ENCODE measurements at regions not wholly inside any gene's neighbourhood (a gene's known extent, or its start where the extent isn't known, plus 50 kb on each side); places are given as distances from the start of the nearest gene placed in this dataset.

- TF ChIP-seq STAT3 (IDR thresholded peaks at IDR 0.05; ENCODE audit: low read depth, low read length) (peak; percentile 73; the same call in 1 of the 2 replicates), SRF (IDR thresholded peaks at IDR 0.05; ENCODE audit: low read depth in 2 of 2, low read length in 2 of 2) (no peak), RFX5 (IDR thresholded peaks at IDR 0.05; ENCODE audit: low read depth, low read length) (no peak), ZNF207 (IDR thresholded peaks at IDR 0.05; ENCODE audit: borderline replicate concordance) (no peak), FOXM1 (IDR thresholded peaks at IDR 0.05; ENCODE audit: low read depth, low read length) (peak; percentile 99), POLR2AphosphoS2 (IDR thresholded peaks at IDR 0.05; ENCODE audit: low read depth, low read length) (no peak), CREM (IDR thresholded peaks at IDR 0.05; ENCODE audit: low read depth) (peak; percentile 83), PKNOX1 (IDR thresholded peaks at IDR 0.05) (peak; percentile 81), BRCA1 (IDR thresholded peaks at IDR 0.05; ENCODE audit: low read depth, low read length) (no peak), MAX (IDR thresholded peaks at IDR 0.05; ENCODE audit: low read depth, low read length) (no peak), CUX1 (IDR thresholded peaks at IDR 0.05; ENCODE audit: insufficient replicate concordance, low read depth, low read length) (peak; percentile 87), POLR2AphosphoS5 (IDR thresholded peaks at IDR 0.05; ENCODE audit: low read length) (no peak), WRNIP1 (IDR thresholded peaks at IDR 0.05; ENCODE audit: borderline replicate concordance, low read depth, low read length) (no peak), ZBTB4 (CRISPR knock-in tag; IDR thresholded peaks at IDR 0.05) (no peak), RUNX3 (IDR thresholded peaks at IDR 0.05; ENCODE audit: low read length) (peak; percentile 85), ZZZ3 (IDR thresholded peaks at IDR 0.05; ENCODE audit: control insufficient read depth, insufficient read length, low read depth) (no peak), NRF1 (conservative IDR thresholded peaks at IDR 0.05; ENCODE audit: low read depth, low read length) (no peak), ATF7 (IDR thresholded peaks at IDR 0.05; ENCODE audit: low read depth) (peak; percentile 82; the same call in 1 of the 2 replicates)
Measured at GRCh38 chr13:42412812-42413483, 141.0 kb downstream of the AKAP11 start (continued).
